ENCODE measurements at regions not wholly inside any gene's neighbourhood (a gene's known extent, or its start where the extent isn't known, plus 50 kb on each side); places are given as distances from the start of the nearest gene placed in this dataset.
"Not testable (repeated sequence)": the region's sequence is repeated elsewhere in the genome, so short reads cannot be mapped to it uniquely, and the experiment has no call there.

DNA sequence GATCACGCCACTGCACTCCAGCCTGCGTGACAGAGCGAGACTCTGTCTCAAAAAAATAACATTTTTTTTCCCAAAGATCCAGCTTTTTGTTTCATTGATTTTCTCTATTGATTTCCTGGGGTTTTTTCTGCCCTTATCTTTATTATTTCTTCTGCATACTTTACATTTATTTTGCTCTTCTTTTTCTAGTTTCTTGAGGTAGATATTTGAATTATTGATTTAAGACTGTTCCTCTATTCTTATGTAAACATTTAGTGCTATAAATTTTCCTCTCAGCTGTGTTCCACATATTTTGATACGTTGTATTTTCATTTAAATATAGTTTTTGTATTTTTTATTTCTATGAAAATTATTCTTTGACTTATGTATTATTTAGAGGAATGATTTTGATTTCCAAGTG is 89.8 kb downstream of the TEX51 start:
- no peak for ATAC-seq (ENCODE audit: poor library complexity)
- intact Hi-C loops (cut with DNase I): no loop called here
- no peak for DNase-seq

DNA sequence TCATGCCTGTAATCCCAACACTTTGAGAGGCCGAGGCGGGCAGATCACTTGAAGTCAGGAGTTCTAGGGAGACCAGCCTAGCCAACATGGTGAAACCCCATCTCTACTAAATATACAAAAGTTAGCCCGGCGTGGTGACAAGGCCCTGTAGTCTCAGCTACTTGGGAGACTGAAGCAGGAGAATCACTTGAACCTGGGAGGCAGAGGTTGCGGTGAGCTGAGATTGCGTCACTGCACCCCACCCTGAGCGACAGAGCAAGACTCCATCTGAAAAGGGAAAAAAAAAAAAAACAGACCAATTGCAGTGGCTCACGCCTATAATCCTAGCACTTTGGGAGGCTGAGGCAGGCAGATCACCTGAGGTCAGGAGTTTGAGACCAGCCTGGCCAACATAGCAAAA is 90.4 kb downstream of the TEX51 start:
- ATAC-seq (ENCODE audit: poor library complexity); DNase-seq; intact Hi-C loops (cut with DNase I): not testable (repeated sequence)

DNA sequence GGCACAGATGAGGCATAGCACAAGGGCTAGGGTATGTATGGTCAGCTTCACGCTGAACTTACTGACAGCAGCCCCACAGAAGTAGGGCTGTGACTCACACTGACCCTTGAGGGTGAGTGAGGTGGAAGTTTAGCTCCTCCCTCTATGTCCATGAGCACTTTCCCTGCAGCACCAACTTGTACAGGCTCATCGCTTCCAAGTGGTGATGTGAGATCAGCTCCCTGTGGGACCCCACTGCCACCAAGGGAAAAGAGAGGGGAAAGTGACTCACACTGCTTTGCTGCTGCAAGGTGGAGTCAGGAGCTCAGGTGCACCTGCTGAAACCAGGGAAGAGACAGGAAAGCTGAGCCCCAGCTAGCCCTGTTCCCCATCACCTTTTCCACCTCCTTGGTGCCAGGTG is 91.5 kb downstream of the TEX51 start:
- DNase-seq (no peak), ATAC-seq (ENCODE audit: poor library complexity) (no peak)
- intact Hi-C loops (cut with DNase I): no loop called here

DNA sequence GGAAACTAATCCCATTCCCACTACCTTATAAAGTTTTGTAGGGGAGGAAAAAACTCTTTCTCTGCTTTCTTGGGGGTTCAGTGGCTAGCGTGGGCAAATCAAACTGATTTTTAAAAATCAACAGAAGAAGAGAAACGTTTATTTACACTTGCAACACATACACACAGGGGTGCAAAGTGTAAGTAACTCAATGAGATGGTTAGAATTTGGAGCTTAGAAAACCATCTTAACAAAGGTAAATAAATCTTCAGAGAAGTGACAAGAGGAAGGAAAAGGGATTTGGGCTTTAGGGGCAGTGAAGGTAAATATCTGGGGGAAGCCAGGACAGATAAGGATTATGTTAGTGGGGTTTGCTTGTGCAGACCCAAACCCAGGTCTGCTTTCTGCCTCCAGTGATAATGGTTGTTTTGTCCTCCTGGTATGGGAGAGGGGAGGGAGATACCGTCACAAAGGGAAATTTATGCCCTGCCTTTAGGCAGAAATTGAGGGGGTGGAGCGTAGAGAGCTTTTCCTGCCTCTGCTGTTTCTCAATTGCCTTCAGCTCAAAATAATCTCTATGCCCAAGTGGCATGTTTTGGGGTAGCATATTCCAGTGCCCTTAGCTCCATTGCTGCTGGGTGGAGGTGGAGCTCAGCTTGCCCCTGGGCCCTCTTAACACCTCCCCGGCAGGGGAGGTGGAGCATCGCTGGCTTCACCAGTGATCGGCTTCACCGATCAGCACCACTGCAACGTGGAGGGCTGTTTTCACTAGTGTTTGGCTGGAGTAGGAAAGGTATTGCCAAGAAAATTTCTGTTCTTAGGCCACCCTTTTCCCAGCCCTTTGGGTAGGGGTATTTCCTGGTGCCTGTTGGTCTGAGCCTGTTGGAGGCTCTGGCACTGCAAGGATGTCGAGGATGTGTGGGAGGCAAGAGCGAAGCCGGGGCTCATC is 92.2 kb downstream of the TEX51 start:
- ATAC-seq (ENCODE audit: poor library complexity): no peak
- intact Hi-C loops (cut with DNase I): no loop called here

DNA sequence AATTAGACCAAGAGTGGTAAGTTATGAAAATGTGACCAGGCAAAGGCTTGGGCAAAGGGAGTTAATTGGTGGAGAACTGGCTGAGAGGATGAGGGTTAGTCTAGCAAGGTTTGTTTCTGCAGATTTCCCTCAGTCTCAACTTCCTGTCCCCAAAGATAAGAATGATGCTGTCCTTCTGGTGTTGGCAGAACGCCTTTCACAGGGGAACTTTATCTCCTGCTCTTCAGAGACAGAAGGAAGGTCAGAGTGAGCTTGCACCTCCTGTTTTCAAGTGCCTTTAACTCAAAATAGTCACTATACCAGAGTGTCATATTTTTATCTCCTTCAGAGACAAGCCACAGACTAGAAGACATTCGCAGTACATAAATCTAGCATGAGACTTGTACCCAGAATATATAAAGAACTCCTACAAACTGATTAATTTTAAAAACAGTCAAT is 95.7 kb downstream of the TEX51 start:
- intact Hi-C loops (cut with DNase I): no loop called here
- no peak for ATAC-seq (ENCODE audit: poor library complexity)
- DNase-seq: no peak

More for the DNA sequence above, 92.2 kb downstream of the TEX51 start:
- DNase-seq: no peak

DNA sequence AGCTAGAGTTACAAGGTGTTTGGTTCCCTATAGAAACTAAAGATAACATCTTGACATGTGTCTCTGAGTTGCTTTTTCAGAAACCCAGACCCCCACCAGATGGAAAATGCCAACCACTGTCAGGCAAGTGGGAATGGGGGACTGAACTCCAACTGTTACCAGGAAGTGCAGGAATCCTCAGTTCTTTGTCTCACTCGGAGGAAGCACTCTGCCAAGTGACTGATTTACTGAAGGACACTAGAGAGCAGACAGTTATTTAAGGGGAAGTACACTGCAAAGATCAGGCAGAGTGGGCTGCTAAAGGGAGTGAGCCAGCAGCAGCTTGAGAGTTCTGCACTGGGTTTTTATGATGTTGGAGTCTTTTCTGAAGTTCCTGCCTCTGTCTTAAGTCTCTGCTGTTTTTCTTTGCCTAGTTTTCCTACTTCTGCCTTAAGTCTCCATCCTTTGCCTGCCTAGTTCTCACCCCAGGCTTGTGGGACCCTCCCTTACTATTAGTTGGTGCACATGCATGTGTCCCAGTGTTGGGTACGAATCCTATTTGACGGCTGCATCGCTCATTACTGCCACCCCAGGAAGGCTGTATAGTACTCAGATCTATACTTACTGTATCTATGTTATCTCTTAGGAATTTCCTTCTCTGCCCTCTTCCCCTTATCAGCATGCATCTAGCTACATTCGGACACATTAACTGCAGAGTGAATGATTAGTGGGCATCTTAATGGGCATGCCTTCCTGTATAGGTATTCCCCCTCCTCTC is 97.1 kb downstream of the TEX51 start:
- DNase-seq: no peak
- ATAC-seq (ENCODE audit: poor library complexity): no peak
- intact Hi-C loops (cut with DNase I): no loop called here

DNA sequence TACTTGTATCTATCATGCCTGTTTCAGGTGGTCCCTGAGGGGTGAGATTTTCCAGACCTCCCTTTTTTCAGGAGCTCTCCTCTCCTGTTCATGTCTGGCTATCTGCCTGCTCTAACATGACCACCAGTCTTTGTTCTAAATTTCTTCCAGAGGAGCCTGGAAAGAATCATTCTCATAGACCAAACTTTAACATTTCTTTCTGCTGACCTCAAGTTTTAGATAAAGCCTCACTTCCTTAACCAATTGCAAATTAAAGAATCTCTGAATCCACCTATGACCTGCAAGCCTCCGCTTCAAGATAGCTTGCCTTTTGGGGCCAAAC is 97.6 kb downstream of the TEX51 start:
- intact Hi-C loops (cut with DNase I): no loop called here
- ATAC-seq (ENCODE audit: poor library complexity) (no peak), DNase-seq (no peak)

All from Right ventricle myocardium superior (tissue), 1 donor.